HuH-7.5 (cell line): ENCODE measurements at regions not wholly inside any gene's neighbourhood (a gene's known extent, or its start where the extent isn't known, plus 50 kb on each side); places are given as distances from the start of the nearest gene placed in this dataset.
"Not testable (repeated sequence)": the region's sequence is repeated elsewhere in the genome, so short reads cannot be mapped to it uniquely, and the experiment has no call there.

Source experiments
- DNase-seq: peaks from one replicate; pipeline ENCODE4 v3.0.0; 2011; ENCODE audit warnings: low spot score

DNA sequence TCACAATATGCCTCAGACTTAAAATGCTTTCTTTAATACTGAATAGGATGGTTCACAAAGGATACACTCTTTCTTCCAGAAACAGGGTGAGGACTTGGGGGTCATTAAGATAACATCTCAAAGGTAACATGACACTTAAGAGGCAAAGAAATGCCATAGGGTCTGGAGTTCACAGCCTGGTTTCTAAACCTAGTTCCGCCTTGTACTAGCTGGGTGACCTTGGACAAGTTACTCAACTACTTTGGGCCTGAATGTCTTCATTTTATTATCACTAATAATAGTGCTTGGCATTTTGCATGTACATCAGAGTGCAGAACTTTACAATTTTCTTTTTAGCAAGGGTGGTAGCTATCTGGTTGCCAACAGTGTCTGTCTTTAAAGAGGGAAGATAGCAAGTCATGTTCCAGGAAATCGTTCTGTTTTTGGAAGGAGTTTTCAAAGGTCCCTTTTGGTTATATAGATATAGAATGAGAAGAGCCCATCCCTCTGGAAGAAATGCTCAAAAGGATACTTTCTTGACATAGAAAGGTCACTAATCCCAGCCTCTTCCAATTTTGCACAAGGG lies 257.8 kb downstream of the NUAK1 start:
- DNase-seq: no peak

DNA sequence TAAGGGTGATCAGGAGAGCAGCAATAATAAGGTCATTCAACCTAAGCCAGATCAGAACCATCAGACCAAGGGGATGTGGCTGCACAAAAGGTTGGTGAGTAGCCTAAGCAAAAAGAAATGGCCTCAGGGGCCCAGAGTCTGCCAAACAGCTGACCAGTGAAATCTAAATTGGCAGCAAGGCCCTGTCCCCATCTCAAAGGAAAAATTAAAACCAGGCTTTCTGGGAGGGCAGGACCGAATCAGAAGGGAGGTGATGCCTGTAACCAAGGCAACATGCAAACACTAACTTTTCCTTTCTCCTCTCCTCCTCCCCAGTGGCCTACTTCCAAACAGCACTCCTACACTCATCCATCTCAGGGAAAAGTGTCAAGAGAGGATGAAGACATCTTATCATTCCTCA lies 256.4 kb downstream of the NUAK1 start:
- no peak for DNase-seq

DNA sequence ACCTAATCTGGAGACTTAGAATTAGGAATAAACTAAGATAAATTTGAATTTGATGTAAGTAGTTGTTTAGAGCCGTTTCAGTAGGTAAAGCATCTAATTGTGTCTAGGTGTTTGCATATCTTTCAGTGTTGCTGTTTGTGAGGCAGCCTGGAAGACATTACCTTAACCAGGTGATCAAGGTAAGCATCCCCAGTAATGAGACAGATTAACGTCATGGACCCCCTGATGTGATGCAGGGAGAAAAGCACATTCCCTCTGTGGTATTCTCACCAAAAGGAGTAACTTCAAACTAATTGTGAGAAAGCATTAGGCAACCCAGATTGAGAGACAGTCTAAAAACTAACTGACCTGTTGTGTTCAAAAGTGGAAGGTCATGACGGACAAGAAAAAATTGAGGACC lies 251.6 kb downstream of the NUAK1 start:
- no peak for DNase-seq

DNA sequence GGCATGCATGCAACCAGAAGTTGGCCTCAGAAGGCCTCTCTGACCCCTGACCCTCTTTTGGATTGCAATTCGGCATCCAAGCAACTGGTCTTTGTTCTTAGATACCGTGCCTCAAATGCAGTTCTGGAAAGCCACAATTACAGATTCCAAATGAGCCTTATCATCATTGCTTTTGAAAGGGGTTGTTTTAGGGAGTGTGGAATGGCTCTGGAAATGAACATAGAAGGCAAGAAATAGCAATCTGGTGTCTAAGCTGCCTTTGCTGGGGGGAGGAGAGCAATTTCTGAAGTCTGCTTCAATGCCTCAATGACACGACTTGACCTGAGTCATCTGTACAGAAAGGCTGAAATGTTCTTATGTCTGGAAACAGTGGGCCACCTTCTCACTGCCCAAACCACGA lies 250.1 kb downstream of the NUAK1 start:
- DNase-seq: no peak

DNA sequence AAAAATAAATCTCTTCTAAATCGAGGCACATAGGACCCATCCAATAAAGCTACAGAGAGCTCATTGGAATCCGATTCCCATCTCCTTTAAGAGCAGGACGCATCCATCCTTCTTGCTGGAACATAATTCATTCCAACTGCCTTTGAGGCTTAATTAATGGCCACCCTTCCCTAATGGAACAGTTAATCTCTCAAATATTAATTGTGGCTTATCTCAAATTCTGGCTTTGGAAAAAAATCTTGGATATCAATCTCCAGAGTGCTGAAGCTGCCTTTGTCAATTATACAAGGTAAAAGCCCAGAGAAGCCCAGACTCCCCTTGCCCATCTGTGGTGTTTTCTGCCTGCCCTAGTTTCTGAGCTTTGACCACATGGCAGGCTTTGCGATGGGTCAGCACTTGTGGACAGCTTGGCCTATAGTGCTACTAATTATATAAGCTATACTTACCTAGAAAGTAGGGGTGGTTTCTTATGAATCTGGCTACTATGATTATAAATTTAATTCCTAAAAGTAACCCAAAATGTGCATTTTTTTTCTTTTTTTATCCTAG lies 246.3 kb downstream of the NUAK1 start:
- DNase-seq: no peak

DNA sequence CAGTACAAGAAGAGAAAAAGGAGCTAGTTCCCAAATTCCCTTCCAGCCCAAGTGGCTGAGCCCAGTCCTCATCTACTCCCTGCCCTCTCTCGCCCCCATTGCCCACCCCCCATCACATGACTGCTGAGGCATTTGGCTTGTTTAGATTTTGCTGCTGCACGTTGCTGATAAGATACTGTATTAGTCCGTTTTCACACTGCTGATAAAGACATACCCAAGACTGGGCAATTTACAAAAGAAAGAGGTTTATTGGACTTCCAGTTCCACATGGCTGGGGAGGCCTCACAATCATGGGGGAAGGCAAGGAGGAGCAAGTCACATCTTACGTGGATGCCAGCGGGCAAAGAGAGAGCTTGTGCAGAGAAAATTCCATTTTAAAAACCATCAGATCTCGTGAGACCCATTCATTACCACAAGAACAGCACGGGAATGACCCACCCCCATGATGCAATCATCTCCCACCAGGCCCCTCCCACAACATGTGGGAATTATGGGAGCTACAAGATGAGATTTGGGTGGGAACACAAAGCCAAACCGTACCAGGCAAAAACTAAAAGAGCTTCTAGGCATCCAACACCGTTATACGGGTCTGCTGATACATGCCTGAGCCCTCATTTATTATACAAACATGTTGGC lies 243.4 kb downstream of the NUAK1 start:
- DNase-seq: not testable (repeated sequence)

DNA sequence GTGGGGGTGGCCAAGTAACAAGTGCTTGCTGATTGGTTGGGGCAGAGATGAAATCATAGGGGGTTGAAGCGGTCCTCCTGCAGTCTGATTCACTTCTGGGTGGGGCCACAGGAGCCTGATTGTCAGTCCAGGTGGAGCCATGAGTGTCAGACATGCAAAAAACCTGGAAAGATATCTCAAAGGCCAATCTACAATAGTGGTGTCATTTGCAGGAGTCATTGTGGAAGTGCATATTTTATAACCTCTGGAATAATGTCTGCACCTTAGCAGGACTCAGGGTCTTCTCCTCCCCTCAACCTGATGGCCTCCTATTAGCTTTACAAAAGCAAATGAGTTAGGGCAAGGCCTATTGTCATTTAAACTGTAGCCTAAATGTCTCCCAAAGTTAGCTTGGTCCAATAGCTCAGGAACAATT lies 241.4 kb downstream of the NUAK1 start:
- DNase-seq: no peak

DNA sequence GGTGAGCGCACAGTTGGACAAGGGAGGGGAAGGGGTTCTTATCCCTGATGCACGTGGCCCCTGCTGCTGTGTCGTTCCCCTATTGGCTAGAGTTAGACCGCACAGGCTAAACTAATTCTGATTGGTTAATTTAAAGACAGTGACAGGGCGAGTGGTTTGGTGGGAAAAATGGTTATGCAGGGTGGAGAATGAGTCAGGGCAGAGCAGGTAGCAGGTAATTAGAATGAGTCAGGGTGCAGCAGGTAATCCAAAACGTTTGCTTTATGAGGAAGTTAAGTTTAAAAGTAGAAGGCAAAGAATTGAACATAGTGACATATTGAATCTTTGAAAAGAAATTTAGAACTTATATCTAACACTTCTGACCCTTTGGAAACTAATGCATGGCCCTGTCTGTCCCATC lies 240.5 kb downstream of the NUAK1 start:
- not testable (repeated sequence) for DNase-seq

DNA sequence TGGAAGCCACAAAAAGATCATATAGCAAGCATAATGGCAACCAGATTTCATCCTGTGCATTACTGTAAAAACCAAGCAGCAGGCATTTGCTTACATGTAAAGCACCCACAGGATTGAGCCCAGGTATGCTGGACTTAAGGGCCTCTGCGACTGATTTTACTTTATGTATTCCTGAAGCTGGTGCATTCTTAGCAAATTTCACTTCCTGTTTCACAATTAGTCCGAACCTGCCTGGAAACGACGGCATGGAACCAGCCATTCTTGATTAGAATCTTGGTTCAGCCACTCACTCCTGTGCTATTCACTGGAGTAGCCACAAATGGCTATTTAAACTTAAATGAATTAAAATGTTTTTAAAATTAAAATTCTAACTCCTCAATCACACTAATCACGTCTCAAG lies 239.2 kb downstream of the NUAK1 start:
- no peak for DNase-seq

DNA sequence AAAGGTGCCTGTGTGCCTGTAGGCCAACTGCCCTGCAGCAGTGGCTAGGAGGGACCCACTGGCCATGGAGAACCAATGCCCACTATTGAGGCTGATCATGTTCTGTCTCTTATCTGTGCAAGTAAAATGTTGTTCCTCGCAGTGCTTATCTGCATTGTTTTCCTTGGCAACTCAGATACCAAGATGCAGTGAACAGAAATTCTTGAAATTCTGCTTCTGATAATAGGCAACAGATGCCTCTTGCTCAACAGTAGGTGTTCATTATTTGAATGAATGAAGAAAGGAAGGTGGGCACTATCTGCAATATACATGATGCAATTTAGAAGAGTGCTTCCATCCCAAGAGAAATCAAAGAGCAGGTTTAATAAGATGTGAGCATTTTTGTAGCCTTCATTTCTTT lies 232.2 kb downstream of the NUAK1 start:
- DNase-seq: no peak

DNA sequence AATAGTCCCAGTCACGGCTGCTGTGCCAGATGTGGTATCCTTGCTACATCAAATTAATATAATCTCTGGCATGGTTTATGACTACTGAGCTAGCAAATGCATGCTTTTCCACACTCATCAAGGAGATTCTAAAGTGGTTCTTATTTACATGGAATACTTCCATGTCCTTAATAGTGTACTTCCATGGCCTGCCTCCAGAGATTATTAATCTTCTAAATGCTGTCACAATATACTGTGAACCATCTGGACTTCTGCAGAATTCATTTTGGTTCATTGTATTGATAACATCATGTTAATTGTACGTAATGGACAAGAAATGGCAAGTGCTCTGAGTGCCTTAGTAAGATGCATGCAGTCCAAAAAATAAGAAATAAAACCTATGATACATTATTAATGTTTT lies 230.8 kb downstream of the NUAK1 start:
- no peak for DNase-seq

DNA sequence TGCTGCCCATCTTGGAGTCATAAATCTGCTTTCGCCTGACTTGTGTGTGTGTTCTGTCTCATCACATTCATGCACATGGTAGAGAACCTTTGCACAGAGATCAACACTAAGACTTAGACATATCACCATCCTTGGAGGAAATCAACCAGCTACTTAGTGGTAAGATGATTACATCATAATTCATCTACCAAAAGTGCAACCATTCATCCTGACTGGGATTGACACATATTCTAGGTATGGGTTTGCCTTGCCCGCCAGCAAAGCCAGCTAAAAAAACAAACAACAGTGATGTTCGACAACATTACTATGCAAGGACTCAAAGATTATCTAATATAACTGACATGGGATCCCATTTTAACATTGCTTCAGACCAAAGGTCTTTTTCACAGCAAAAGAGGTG lies 228.7 kb downstream of the NUAK1 start:
- DNase-seq: no peak

DNA sequence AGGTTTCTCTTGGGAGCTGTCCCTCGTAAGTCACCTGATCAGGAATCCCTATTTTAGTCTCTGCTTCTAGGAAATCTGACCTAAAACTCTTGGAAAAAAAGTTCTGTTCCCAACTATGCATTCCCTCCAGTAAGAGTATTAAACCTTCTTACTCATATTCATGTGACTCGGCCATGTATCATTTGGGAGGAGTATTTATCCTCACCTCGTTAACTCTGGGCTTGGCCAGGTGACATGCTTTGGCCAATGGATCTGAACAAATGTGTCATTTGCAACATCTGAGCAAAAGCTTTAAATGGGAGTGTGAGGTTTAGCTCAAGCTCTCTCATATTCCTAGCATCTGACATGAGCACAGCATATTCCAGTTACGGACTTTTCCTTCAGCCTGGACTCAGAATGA lies 226.8 kb downstream of the NUAK1 start:
- no peak for DNase-seq

DNA sequence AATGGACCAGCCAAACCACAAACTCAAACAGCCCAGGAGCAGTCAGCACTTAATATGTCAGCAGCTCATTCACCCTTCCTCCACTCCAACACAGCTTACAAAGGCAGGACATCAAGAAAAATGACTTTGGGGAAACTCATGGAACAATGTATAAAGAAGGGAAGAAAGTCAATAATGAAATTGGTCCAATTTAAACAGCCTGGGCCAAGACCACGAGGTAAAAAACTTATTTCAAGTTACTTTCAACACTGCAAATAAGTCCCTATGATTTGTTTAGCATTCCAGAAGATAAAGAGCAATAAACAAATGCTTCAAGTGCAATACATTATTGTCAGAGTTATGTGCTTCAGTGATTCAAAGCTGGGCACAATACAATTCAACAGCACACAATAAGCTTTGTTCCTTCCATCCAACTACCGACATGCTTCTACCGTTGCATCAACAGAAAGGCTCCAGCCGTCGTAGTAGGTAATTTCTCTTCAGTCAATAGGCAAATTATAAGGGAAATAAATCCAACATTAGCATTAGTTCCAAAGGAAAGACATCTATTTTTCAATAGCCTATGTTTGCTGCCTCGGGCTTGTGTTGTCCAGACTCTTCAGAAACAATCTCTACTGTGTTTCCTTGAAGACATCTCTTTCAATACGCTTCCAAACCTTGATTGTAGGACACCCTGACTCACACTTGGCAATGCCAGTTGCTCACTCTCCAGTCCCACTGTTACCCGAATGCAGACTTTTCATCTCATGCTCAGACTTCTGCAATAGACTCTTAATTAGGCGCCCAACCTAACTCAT lies 225.7 kb downstream of the NUAK1 start:
- no peak for DNase-seq

DNA sequence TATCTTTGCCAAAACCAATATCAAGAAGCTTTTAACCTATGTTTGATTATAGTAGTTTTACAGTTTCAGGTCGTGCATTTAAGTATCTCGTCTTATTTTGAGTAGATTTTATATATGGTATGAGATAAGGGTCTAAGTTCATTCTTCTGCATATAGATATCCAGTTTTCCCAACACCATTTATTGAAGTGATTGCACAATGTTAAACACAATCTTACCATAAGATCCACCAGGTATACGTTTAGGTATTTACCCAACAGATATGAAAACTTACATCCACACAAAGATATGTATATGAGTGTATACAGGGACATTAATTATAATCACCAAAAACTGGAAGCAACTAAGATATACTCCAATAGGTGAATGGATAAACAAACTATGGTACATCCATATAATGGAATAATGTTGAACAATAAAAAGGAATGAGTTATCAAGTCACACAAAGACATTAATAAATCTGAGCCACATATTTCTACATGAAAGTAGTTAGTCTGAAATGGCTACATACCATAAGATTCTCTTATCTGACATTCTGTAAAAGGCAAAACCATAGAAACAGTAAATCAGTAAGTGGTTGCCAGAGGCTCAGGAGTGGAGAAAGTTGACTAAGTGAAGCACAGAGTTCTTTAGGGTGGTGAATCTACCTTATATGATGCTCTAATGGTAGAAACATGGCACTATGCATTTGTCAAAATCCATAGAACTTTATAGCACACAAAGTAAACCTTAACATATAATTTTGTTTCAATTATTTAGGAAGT lies 222.6 kb downstream of the NUAK1 start:
- no peak for DNase-seq

DNA sequence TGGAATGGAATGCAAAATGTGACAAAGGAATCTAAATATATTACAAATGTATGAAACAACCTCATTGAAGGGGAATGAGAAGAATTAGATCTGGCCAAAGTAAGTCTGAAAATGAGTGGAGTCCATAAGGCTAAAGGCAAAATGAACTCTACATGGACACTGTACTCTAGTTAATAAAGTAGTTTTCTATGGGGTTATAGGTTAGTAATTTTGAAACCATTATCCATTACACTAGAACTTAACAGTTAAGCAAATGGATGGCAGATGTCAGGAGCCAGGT lies 222.1 kb downstream of the NUAK1 start:
- DNase-seq: no peak

DNA sequence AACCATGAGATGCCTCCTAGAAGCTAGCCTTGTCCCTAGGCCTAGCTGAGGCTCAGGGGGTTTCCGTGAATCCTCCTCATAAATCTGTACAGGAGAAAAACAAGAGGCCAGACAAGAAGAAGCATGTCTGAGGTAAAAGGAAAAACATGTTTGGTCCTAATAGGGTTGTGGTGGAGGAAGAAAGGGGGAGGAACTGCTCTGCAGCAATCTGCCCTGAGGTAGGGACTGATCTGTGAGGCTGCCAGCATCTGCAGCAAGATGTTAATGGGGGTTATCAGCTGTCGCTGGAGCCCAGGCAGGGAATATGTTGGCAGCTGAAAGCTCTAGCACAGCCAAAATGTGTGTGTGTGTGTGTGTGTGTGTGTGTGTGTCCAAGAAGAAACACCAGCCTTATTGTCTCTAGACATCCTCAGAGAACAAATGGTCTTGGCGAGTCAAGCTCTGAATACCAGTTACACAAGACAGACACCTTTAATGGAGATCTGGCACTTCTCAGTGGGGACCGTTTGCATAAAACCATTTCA lies 218.5 kb downstream of the NUAK1 start:
- DNase-seq: no peak

DNA sequence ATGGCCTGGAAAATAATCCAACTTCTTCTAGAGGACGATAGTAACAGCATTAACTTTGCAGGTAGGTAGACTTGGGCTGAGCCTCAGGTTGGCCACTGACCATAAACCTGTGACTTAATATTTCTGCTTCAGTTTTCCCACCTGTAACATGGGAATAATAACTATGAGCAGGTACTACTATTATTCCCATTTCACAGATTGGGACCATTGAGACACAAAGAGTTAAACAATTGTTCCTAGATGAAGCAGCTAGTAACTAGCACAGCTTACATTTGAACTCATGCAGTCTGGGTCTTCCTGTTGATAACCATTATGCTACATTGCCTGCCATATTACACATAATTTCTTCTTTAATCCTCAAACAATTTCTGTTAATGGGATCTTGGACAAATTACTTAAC lies 217.7 kb downstream of the NUAK1 start:
- DNase-seq: no peak

DNA sequence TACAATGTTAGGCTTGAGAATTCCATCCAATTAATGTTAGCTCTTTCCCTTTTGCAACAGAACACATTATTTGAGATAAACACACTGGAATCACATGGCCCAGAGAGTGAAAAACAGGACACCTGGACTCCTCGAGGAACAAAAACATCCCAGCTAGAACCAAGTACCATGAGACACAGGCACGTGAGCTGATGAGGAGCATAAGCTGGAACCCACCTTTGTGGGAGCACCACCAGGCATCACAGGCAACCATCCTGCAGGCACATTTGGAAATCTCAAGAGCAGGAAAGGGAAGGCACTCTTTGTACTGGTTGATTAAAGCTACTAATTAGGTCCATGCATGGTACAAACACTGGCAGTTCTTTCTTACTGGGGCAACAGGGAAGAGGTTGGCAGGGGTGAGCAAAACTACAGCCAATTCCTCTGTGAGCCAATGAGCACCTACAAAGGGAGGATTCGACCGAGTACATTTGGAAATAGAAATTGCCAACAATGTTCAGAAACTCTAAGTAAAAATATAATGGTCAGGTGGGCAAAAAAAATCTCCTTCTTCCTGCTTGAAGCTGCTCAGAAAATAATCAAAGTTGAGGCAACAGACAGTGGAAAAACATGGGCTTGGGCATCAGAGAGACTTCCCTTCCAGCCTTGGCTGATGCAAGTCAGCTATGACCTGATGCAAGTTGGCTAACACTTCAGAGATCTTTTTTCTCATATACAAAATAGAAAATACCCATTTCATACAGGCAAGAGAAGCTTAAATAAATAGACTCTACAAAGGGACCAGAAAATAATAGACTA lies 216.7 kb downstream of the NUAK1 start:
- DNase-seq: no peak

DNA sequence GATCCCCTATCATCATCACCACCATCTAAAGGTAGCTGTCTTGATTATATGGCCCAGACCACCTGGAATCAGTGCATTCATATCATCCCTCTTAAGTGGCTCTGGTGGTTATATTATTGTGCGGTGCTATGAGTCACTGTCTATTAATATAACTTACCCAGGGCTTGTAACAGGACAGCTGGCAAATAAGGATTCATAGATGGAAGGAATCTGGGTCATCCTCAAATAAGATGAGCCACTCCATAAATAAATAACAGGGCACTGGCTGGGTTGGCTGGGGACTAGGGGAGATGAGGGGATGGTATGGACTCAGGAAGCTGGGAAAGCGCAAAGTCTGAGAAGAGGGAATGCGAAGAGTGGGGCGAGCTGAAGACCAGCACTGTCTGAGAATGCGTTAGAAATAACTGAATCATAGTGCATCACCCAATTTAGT lies 216.1 kb downstream of the NUAK1 start:
- DNase-seq: no peak

DNA sequence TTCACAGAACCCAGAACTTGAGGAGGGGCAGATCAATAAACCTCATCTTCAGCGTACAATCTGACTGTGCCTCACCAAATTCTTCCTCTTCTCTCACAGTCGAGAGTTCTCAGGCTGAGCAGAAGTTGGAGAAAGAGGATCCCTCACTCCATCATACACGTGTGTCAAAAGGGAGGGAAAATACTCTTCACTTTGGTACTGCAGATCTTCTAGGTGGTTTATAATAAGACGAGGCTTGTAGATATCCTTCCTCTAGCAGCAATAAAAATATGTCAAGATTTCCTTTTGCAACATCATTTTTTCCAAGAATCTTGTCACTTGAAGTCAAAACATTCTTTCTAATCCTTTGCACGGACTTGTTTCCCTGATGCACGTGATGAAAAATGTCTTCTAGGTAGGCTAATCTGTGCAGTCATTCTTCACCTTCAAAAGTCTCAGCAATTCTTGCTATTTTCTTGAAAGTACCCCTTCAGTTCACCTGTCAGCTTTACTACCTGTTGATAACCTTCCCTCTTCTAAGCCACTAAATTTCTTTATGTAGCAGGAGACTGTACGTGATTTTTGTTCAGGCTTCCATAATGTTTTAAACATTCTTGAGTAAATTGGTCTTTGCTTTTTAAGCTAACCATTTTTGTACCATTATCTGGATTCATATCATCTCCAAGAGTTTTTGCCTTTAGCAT lies 214.1 kb downstream of the NUAK1 start:
- no peak for DNase-seq
